Myocyte (in vitro differentiated cells): ENCODE measurements at regions not wholly inside any gene's neighbourhood (a gene's known extent, or its start where the extent isn't known, plus 50 kb on each side); places are given as distances from the start of the nearest gene placed in this dataset.
"Not testable (repeated sequence)": the region's sequence is repeated elsewhere in the genome, so short reads cannot be mapped to it uniquely, and the experiment has no call there.

Experiments
- DNase-seq: peaks from one replicate; pipeline ENCODE4 v3.0.0-alpha.2; 2012; ENCODE audit warnings: low read depth

DNA sequence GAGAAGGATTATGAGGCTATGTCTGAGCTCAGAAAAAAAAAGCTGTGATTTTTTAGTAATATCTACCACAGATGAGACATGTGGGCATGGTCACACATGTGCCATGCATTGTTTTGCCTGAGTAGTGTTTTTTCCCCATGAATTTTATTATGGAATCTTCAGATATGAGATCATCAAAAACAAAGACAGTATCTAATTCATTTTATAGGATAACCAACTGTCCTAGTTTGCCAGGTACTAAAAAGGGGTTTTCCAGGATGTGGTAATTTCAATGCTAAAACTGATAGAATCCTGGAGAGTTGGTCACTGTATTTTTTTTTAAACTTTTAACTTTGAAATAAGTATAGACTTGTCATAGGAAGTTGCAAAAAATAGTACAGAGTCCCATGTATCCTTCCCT lies 127.4 kb upstream of the MAP3K7 start:
- no peak for DNase-seq

DNA sequence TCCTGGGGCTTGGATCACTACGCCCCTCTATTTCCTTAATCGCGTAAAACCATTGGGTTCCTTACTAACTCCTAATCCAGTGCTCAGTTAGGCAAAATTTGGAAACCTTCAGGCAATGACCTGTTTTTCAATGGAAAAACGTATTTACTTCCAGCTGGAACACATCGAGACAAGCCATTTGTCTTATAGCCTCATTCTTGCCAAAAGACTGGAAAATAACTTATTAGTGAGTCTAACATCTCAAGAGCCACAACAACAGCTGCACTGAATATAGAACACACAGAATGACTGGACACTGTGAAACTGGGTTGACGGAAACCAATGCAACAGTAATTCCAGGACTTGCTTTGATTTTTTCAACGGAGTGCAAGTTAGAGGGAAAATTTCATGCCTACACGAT lies 125.2 kb upstream of the MAP3K7 start:
- peak; percentile 55 for DNase-seq

GRCh38 chr6:90709431-90709996 lies 122.6 kb upstream of the MAP3K7 start:
- DNase-seq = no peak

DNA sequence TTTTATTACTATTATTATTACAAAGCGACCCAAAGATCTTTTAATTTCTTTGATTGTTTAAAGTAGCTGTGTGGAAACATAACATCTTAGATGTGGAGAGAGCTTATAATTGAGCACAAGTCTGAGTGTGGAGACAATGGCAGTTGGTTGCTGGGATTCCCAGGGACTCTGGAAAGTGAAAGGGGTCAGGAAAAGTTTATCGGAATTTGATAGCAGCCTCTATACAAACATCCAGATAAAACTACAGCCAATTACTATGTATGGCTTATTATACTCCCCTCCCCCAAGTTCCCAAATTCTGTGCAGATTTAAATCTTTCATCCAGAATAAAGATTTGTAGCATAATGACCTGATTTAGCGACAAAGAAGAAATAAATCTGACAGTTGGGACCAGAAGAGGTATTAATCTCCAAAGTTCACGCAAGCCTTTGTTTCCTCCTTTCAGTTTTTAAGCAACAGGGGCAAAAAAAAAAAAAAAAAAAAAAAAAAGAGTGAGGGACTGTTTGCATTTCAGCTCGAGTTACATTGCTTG lies 121.4 kb upstream of the MAP3K7 start:
- DNase-seq = no peak

DNA sequence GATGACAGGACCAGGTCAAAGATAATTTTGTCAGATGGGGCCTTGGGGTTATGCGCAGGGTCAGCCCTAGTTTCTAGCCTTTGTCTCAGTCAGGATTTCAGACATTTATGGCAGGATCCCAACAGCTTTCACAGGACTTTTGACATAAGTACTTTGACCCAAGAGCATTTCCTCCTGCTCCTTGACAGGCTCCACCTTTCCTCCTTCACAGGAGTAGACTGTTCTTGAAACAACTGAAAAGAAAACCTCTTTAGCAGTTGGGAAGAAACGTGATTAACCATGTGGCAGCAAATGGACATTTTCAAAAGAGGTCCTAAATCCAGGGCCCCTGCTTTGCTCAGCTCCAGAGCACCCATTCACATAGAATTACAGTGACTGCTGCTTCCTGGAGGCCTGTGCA lies 120.4 kb upstream of the MAP3K7 start:
- no peak for DNase-seq

- DNase-seq = no peak
Observed at GRCh38 chr6:90703336-90703735, 116.5 kb upstream of the MAP3K7 start.

DNA sequence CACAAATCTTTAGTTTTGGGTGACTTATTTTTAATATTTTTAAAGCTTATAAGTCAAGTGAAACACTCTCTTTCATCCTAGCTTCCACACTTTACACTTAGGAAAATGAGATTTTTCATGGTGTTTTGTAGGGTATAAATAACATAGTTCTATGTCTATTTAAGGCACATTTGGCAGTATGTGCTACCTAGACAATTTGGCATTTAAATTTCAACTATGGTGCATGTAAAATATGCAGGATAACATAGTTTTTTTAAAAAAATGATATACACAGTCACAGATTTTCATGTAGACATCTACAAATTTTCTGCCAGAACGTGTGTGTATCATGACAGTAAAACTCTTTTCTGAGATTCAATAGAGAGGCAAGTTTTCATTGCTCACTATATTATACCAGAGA lies 115.1 kb upstream of the MAP3K7 start:
- no peak for DNase-seq

DNA sequence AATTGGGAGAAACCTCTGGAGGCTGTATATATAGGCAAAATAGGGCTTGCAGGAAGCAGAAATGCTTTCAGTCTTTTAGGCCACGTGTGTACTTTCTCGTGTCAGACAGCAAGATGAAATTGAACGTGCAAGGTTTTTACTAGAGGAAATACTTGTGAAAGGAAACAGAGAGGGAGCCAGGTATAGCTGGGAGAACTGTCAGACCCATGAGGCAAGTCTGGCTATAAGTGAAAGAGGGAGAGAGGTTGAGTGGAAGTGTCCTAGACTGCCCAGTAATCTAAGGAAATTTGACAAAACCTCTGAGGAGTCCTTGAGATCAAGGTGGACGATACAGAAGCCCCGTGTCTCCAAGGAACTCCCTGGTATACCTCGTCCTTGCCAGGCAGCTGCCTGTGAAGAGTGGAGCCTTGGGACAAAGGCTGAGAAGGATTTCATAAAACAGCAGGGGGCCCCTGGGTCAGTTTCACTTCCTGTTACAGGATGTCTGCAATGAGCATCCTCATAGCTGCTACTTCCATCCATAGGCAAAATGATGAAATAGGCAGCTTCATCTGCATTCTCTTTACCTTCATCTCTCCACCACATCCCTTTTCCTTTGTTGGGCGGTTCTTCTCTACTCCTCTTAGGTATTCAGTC lies 114.4 kb upstream of the MAP3K7 start:
- no peak for DNase-seq

DNA sequence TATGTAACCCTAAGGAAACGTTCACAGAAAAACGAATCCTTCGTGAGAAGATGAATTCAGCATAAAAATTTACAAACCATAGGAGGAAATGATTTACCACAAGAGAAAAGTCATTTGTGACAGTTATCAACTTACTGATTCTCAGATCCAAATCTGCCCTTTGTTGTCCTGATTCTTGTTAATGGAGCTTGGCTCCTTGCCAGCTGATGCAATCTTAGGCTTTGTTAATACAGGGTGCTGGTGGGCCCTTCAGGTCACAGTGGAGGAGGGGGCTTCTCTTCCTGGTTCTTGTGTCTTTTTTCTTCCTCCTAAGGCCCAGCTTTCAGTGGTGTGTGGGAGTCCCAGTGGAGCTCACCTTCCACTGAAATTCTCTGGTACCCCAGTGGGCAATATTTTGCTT lies 108.4 kb upstream of the MAP3K7 start:
- no peak for DNase-seq

GRCh38 chr6:90694802-90695201 lies 107.9 kb upstream of the MAP3K7 start:
- no peak for DNase-seq

DNA sequence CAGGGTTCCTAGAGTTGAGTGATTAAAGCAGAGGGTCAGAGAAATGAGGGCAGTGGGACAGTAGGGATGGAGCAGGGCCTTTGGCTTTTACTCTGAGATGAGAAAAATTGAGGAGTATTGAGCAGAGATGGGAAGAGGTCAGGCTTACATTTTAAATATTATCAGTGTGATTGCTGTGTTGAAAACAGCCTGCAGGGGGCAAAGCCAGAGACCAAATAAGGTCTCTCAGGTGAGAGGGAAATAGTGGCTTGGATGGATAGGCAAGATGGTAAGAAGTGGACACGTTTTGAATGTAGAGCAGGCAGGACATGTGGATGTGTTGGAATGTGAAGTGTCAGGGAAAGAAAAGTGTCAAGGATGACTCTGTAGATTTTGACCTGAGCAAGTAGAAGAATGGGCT lies 105.0 kb upstream of the MAP3K7 start:
- DNase-seq = no peak

- DNase-seq = no peak
Observed at GRCh38 chr6:90689172-90689571, 102.3 kb upstream of the MAP3K7 start.

- peak; percentile 4 for DNase-seq
Observed at GRCh38 chr6:90687775-90688380, 101.0 kb upstream of the MAP3K7 start.

DNA sequence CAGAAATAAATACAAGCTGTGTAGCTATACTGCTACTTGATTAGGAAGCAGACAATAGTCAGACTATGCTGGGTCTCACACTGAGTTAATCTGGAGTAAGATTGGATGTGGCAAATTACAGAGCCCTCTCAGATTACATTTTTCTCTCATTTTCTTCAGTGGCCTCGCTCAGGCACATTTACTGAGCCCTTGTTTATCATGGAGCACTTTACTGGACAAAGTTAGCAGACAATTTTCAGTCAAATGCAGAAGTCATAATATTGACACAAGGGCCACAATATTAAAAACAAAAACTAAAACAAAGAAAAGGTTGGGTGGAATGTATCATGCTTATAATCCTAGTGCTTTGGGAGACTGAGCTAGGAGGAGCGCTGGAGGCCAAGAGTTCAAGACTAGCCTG lies 95.0 kb upstream of the MAP3K7 start:
- DNase-seq = no peak

- DNase-seq = no peak
Observed at GRCh38 chr6:90678049-90678779, 91.3 kb upstream of the MAP3K7 start.

DNA sequence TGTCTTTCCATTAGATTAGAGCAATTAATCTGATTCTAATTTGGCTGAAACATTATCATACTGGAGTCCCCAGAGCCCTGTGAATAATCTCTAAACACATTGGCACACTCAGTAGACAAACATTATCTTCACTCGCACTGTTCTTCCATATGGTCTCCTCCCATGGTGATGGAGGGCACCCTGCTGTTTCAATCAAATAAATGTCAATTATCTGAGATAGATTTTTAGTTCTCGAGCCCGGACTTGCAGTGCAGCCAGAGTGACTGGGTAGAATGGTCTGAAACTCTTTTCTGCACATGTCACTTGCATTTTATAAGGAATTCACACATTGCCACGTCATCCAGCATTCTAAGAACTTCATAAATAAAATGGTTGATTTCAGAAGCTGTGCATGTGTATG lies 90.6 kb upstream of the MAP3K7 start:
- DNase-seq = no peak

- DNase-seq = no peak
Observed at GRCh38 chr6:90676516-90677300, 89.8 kb upstream of the MAP3K7 start.

GRCh38 chr6:90675107-90675506 lies 88.2 kb upstream of the MAP3K7 start:
- not testable (repeated sequence) for DNase-seq

GRCh38 chr6:90674077-90674476 lies 87.2 kb upstream of the MAP3K7 start:
- not testable (repeated sequence) for DNase-seq

DNA sequence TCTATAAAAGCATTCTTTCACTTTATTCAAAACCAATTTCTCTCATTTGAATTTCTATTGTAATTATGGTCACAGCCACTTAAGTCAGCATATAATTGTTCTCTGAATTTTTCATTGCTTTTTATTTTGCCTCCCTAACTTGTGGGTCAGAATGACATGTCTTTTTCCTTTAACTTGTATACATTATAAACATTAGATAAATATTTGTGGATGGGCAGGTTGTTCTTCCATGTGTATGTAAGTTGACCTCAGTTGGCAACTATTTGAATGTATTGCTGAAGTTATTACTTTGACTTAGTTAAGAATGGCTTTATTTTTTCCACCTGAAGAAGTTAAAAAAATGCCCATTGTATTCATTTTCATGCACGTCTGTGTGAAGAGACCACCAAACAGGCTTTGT lies 83.0 kb upstream of the MAP3K7 start:
- no peak for DNase-seq

- DNase-seq = no peak
Observed at GRCh38 chr6:90669420-90669819, 82.5 kb upstream of the MAP3K7 start.
